PC-3 (cell line): ENCODE measurements at regions not wholly inside any gene's neighbourhood (a gene's known extent, or its start where the extent isn't known, plus 50 kb on each side); places are given as distances from the start of the nearest gene placed in this dataset.

Experiments
- ATAC-seq: fragments of 200-7000 bp; cut with Tn5 transposase; 2 replicates; pipeline ENCODE4 v1.9.1; 2020; ENCODE audit warnings: mild to moderate bottlenecking, moderate library complexity
- BruUV-seq: library from RNA; stranded (reverse); fragments of 400-500 nt; replicated peaks from 2 replicates; lab custom pipeline; 2021; lab: Mats Ljungman, UMichigan
- CTCF ChIA-PET: fragments of 300-600 bp; sonication (Branson Sonifier 250); formaldehyde crosslinking; loops from one replicate; lab custom pipeline; 2022; ENCODE audit warnings: antibody characterized with exemption; lab: Charles Lee
- POLR2A ChIA-PET: fragments of 300-600 bp; sonication (Branson Sonifier 250); formaldehyde crosslinking; loops from one replicate; lab custom pipeline; 2022; ENCODE audit warnings: antibody characterized with exemption; ENCODE audit not compliant: unreplicated experiment; lab: Charles Lee
- DNase-seq: peaks from one replicate; pipeline ENCODE4 v3.0.0-alpha.2; 2015
- H2AFZ ChIP-seq: fragments of 300-600 bp; sonication (generic); 2 replicates; pipeline ENCODE4 v1.6.0; 2016; ENCODE audit warnings: antibody characterized with exemption, low read length
- H3F3A ChIP-seq: fragments of 300-600 bp; sonication (generic); one replicate; pipeline ENCODE4 v1.6.0; 2017; ENCODE audit warnings: antibody characterized with exemption, low read length, control low read depth, mild to moderate bottlenecking; ENCODE audit not compliant: unreplicated experiment
- H3K27ac ChIP-seq: fragments of 300-600 bp; sonication (generic); 2 replicates; pipeline ENCODE4 v1.5.1; 2016; ENCODE audit warnings: mild to moderate bottlenecking, low read length
- H3K27me3 ChIP-seq: fragments of 300-600 bp; sonication (generic); 2 replicates; pipeline ENCODE4 v1.6.1; 2016; ENCODE audit warnings: low read length, mixed read lengths
- H3K36me3 ChIP-seq: fragments of 300-600 bp; sonication (generic); 2 replicates; pipeline ENCODE4 v1.6.1; 2016; ENCODE audit warnings: low read depth, mixed run types, low read length, mixed read lengths
- H3K4me1 ChIP-seq: fragments of 300-600 bp; sonication (generic); 2 replicates; pipeline ENCODE4 v1.5.1; 2016; ENCODE audit warnings: low read length; ENCODE audit not compliant: insufficient read depth
- H3K4me2 ChIP-seq: fragments of 300-600 bp; sonication (generic); 2 replicates; pipeline ENCODE4 v1.6.0; 2016; ENCODE audit warnings: low read length
- H3K4me3 ChIP-seq: fragments of 300-600 bp; sonication (generic); 2 replicates; pipeline ENCODE4 v1.5.1; 2016; ENCODE audit warnings: mild to moderate bottlenecking, low read length, mixed read lengths
- H3K79me2 ChIP-seq: fragments of 300-600 bp; sonication (generic); 2 replicates; pipeline ENCODE4 v1.6.1; 2017; ENCODE audit warnings: low read length, mixed read lengths
- H3K9ac ChIP-seq: fragments of 300-600 bp; sonication (generic); 2 replicates; pipeline ENCODE4 v1.6.0; 2016; ENCODE audit warnings: mild to moderate bottlenecking, low read length
- H3K9me2 ChIP-seq: fragments of 300-600 bp; sonication (generic); replicated peaks from 2 replicates; pipeline ENCODE4 v1.6.1; 2016; ENCODE audit warnings: mixed run types, low read length, mixed read lengths
- H3K9me3 ChIP-seq: fragments of 300-600 bp; sonication (generic); 2 replicates; pipeline ENCODE4 v1.6.1; 2016; ENCODE audit warnings: low read length, mixed read lengths
- H4K20me1 ChIP-seq: fragments of 300-600 bp; sonication (generic); 2 replicates; pipeline ENCODE4 v1.6.1; 2016; ENCODE audit warnings: low read length, mixed read lengths
- CTCF ChIP-seq: fragments of 300-600 bp; sonication (generic); conservative IDR thresholded peaks from 2 replicates; pipeline ENCODE4 v1.5.1; 2017; ENCODE audit warnings: antibody characterized with exemption, low read depth, mild to moderate bottlenecking, low read length
- EZH2 ChIP-seq: fragments of 300-600 bp; sonication (generic); IDR thresholded peaks from one replicate; pipeline ENCODE4 v1.6.1; 2017; ENCODE audit warnings: antibody characterized with exemption, mild to moderate bottlenecking, low read length; ENCODE audit not compliant: unreplicated experiment
- EZH2phosphoT487 ChIP-seq: fragments of 300-600 bp; sonication (generic); IDR thresholded peaks from 2 replicates; pipeline ENCODE4 v1.6.1; 2018; ENCODE audit warnings: mild to moderate bottlenecking, antibody characterized with exemption, low read length, borderline replicate concordance
- intact Hi-C: fragments of 100-400 bp; cut with micrococcal nuclease; formaldehyde crosslinking; loops from 2 replicates; pipeline ENCODE4 v1.9.0; 2023

- H2AFZ ChIP-seq, result no peak overlapping the region
- ChIA-PET CTCF (no interaction called here), POLR2A (no interaction called here)
- no peak overlapping the region for H3K9ac ChIP-seq
- H3K27me3 ChIP-seq, result no peaks in the 10 kb centered on the region
- ATAC-seq (peak; percentile 81), DNase-seq (peak; percentile 37)
- no peak overlapping the region for H3K27ac ChIP-seq
- no peaks in the 10 kb centered on the region for H3K9me2 ChIP-seq
- H3F3A ChIP-seq, result no peaks in the 10 kb centered on the region
- no peak overlapping the region for H3K4me2 ChIP-seq
- no TSS peak for BruUV-seq
- H3K4me1 ChIP-seq, result no peaks in the 10 kb centered on the region
- no peaks in the 10 kb centered on the region for H4K20me1 ChIP-seq
- H3K79me2 ChIP-seq, result no peaks in the 10 kb centered on the region
- H3K9me3 ChIP-seq, result peaks cover 9% of the 10 kb centered on the region; the same call in 1 of the 2 replicates
- no peak overlapping the region for H3K4me3 ChIP-seq
- intact Hi-C loops, result no loop called here
- no peak for TF ChIP-seq EZH2
- no peak for TF ChIP-seq EZH2phosphoT487
- TF ChIP-seq CTCF, result no peak
- H3K36me3 ChIP-seq, result no peaks in the 10 kb centered on the region; the same call in 1 of the 2 replicates
Measured at GRCh38 chr11:38582151-38582550, 1984.1 kb upstream of the RAG2 start.

GRCh38 chr11:38577769-38578168 is 1979.7 kb upstream of the RAG2 start:
- ChIA-PET CTCF (no interaction called here), POLR2A (no interaction called here)
- no peaks in the 10 kb centered on the region for H4K20me1 ChIP-seq
- intact Hi-C loops, result no loop called here
- no peak for DNase-seq
- TF ChIP-seq CTCF, result no peak
- TF ChIP-seq EZH2, result no peak
- no peak for TF ChIP-seq EZH2phosphoT487
- ATAC-seq, result no peak
- H3K9me2 ChIP-seq, result no peaks in the 10 kb centered on the region
- no peak overlapping the region for H3K4me3 ChIP-seq
- no peaks in the 10 kb centered on the region for H3K4me1 ChIP-seq
- H3K27me3 ChIP-seq, result no peaks in the 10 kb centered on the region
- no TSS peak for BruUV-seq
- H3K9me3 ChIP-seq, result peaks cover 9% of the 10 kb centered on the region; the same call in 1 of the 2 replicates
- H2AFZ ChIP-seq, result no peak overlapping the region
- no peaks in the 10 kb centered on the region for H3F3A ChIP-seq
- no peaks in the 10 kb centered on the region; the same call in 1 of the 2 replicates for H3K36me3 ChIP-seq
- H3K79me2 ChIP-seq, result no peaks in the 10 kb centered on the region
- H3K9ac ChIP-seq, result no peak overlapping the region
- no peak overlapping the region for H3K4me2 ChIP-seq
- H3K27ac ChIP-seq, result no peak overlapping the region

- ATAC-seq, result no peak
- H4K20me1 ChIP-seq, result no peaks in the 10 kb centered on the region
Measured at GRCh38 chr11:38562562-38562961, 1964.5 kb upstream of the RAG2 start.

More at GRCh38 chr11:38562562-38562961, 1964.5 kb upstream of the RAG2 start:
- Histone ChIP-seq H3K9ac (no peak overlapping the region), H3K79me2 (no peaks in the 10 kb centered on the region), H3K36me3 (no peaks in the 10 kb centered on the region), H3K9me3 (no peaks in the 10 kb centered on the region), H3K4me2 (no peak overlapping the region), H2AFZ (no peak overlapping the region), H3K27me3 (no peaks in the 10 kb centered on the region), H3K4me1 (no peaks in the 10 kb centered on the region), H3K9me2 (no peaks in the 10 kb centered on the region), H3K4me3 (no peak overlapping the region), H3F3A (no peaks in the 10 kb centered on the region), H3K27ac (no peak overlapping the region)
- BruUV-seq, result no TSS peak
- intact Hi-C loops, result no loop called here
- CTCF ChIA-PET, result no interaction called here
- peak; percentile 4 for DNase-seq
- POLR2A ChIA-PET, result no interaction called here
- no peak for TF ChIP-seq EZH2phosphoT487
- no peak for TF ChIP-seq CTCF
- no peak for TF ChIP-seq EZH2
